HG03196 (cell line): ENCODE measurements at regions not wholly inside any gene's neighbourhood (a gene's known extent, or its start where the extent isn't known, plus 50 kb on each side); places are given as distances from the start of the nearest gene placed in this dataset.

ENCODE experiments used
- ATAC-seq: cut with Tn5 transposase; IDR thresholded peaks from one replicate; pipeline ENCODE4 v1.9.1; 2021; ENCODE audit not compliant: unreplicated experiment

DNA sequence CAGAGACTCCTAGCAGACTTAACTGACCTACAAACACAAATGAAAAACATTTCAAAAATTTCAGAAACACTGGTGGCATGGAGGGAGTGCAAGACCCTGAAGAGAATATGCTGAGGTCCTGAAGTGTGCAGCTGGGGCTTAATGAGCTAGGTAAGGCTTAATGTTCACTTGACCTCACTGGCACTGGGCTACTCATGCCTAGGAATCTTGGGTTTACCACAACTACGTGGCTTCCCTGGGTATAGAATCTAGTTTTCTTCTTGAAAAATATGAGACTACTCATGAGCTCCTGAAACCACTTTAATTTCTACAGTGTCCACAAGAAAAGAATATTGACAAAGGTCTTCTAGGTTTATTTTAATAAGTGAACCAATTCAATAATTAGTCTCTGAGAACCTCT is 139.8 kb downstream of the HNMT start:
- no peak for ATAC-seq

DNA sequence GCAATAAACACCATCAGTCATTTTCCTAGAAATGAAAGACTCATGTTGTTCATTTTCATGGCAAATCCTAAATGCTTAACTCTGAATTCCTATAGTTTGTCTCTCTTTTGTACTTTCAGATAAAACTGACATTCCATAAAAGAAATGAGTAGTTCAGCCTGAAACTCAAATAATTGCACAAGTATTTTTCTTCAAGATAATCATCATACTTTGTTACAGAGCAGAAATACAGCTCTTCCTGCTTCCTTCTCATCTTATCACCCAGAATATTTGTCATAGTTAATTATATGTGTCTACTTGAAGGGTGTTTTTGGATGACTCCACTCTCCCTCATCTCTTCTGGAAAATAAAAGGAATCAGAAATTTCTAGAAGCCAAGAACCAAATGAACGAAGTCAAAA is 141.1 kb downstream of the HNMT start:
- ATAC-seq: no peak

GRCh38 chr2:138106606-138107005 is 142.3 kb downstream of the HNMT start:
- ATAC-seq: no peak

DNA sequence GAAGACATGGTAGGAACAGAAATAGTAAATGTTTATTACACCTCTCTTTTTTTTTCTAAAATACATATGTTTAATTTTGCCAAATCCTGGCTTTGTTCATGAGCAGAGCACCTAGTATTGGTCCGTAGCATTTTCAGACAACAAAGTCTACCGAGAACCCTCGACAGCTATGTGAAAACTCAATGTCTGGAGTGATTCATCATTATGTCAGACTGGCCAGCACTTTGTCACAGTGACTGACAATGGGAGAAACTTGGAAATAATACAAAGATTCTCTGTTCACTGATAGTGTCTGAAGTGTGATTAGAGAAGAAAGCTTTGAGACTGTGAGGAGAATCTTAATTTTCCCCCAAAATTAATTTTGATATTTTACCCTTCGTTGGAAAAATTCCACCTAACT is 143.0 kb downstream of the HNMT start:
- no peak for ATAC-seq

DNA sequence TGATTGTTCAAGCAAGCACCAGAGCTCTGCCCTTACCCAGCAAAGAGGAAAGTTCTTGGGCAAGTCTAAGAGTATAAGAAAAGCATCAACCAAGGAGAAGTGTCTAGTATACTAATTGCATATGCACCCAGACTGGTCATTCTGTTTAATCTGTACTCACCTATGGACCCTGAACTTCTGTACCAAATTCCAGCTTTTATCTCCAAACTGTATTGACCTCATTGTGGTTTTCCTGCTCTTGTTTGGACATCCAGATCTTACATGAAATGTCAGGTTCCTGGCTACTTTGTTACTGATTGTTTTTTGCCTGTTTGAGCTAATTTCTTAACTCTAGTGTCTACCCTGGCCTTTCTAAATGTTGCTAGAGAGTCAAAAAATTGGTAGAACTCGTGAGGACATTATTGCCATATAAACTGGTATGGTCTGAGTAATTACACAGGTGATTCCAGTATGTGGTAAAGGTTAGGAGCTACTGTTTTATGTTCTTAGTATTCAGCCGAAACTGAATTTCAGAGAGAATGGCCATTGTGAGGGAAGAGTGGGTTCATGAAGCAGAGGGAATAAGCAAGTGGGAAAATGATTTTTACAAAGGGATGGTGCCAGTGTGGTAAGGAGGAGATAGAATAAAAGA is 146.3 kb downstream of the HNMT start:
- ATAC-seq: no peak

DNA sequence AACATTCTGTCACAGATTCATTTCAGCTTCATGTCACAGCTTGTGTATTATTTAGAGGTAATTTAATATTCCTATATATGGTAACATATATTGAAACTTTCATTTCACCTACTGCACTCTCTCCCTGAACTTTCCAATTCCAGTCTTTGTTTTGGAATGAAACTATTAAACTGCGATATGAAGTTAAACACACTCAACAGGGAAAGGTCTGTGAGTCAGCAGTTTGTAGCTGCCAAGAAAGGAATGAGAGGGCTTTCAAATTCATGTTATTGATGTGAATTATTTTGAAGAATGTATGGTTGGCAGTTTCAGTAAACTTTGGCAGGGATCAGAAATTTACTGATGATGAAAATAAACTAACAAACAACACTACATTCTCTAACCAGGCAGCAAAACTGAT is 148.3 kb downstream of the HNMT start:
- ATAC-seq: no peak

DNA sequence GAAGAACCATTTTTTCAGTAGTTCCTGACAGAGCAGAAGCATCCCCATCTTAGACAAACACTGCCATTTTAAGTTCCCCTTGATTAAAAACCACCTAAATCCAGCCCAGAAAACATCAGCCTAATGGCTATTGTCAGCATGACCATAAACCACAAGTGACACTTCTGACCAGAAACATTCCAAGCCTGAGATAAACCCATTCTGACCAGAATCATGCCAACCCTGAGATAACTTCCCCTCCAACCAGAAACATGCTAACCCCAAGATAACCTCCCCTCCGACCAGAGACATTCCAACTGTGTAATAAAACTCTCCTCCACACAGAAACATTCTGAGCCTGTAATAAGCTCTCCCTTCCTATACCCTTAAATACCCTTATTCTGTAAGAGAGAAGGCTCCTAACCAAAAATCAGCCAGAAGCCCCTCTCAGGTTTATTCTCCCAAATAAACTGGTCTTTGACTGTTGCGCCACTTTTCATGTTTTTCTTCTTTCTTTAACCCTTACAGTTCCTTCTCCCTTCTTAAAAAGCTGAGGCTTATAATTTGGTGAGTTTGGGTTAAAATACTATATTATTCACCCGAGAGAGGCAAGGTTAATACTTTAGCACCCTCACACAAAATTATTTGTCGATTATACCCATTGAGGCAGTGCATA is 149.7 kb downstream of the HNMT start:
- no peak for ATAC-seq

DNA sequence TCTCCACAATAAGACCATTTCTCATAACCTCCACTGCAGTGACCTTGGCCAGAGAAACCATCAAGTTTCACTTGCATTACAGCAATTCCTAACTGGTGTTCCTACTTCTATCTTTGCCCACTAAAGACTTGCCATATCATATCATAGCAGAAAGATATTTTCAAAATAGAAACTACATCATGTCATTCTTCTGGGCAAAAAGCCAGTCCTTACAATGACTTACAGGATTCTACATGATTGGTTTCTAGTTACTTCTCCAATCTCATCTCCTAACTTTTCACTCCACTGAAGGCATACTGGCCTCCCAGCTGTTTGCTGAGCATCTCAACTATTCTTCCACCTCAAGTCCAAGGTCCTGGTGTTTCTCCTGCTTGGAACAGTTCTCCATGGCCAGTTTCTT is 151.4 kb downstream of the HNMT start:
- no peak for ATAC-seq

GRCh38 chr2:138116456-138116855 is 152.2 kb downstream of the HNMT start:
- ATAC-seq: no peak

GRCh38 chr2:138121666-138122661 is 157.7 kb downstream of the HNMT start:
- no peak for ATAC-seq

- no peak for ATAC-seq
Observed at GRCh38 chr2:138122891-138123290, 158.6 kb downstream of the HNMT start.

DNA sequence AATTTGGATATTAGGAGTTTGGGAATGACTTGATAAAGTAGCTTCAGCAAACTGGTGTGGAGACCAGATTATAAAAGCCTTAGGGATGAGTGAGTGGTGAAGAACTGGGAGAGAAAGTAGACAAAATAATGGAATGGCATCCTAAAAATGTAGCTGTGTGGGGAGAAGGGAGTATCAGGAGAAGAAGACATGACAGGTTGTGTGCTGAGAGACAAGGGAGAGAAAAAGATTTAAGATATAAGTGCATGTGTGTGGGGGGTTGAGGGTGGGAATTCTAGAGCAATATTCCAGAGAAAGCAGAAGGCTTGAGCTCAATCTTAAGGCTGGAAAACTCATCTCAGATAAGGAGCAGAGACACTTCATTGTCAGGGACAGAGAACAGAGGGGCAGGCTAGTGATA is 159.5 kb downstream of the HNMT start:
- ATAC-seq: no peak

GRCh38 chr2:138124521-138124920 is 160.2 kb downstream of the HNMT start:
- ATAC-seq: no peak

- ATAC-seq: no peak
Observed at GRCh38 chr2:138125306-138126288, 161.3 kb downstream of the HNMT start.

- no peak for ATAC-seq
Observed at GRCh38 chr2:138132108-138132507, 167.8 kb downstream of the HNMT start.

- ATAC-seq: no peak
Observed at GRCh38 chr2:138137949-138138348, 173.7 kb downstream of the HNMT start.

GRCh38 chr2:138147796-138148195 is 183.5 kb downstream of the HNMT start:
- no peak for ATAC-seq

DNA sequence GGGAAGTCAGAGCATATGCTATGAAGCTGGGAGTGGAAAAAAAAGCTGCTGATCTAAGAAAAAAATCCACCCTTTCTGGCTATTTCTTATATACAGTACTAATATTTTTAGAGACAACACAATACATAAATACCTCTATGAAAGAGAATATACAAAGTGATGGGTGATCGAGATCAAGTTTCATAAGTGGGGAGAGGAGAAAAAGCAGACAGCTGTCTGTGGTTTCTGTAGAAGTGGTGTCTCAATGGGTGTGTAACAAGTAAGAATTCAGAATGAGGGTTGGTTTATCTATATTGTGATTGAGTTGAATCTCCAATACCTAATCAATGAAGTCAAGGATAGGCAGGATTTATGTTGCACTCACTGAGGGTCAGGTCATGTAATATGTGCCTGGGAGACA is 191.0 kb downstream of the HNMT start:
- no peak for ATAC-seq

- no peak for ATAC-seq
Observed at GRCh38 chr2:138157372-138157771, 193.1 kb downstream of the HNMT start.

GRCh38 chr2:138170485-138170884 is 206.2 kb downstream of the HNMT start:
- ATAC-seq: no peak

GRCh38 chr2:138171244-138171643 is 207.0 kb downstream of the HNMT start:
- no peak for ATAC-seq
